ENCODE measurements at regions not wholly inside any gene's neighbourhood (a gene's known extent, or its start where the extent isn't known, plus 50 kb on each side); places are given as distances from the start of the nearest gene placed in this dataset.

DNA sequence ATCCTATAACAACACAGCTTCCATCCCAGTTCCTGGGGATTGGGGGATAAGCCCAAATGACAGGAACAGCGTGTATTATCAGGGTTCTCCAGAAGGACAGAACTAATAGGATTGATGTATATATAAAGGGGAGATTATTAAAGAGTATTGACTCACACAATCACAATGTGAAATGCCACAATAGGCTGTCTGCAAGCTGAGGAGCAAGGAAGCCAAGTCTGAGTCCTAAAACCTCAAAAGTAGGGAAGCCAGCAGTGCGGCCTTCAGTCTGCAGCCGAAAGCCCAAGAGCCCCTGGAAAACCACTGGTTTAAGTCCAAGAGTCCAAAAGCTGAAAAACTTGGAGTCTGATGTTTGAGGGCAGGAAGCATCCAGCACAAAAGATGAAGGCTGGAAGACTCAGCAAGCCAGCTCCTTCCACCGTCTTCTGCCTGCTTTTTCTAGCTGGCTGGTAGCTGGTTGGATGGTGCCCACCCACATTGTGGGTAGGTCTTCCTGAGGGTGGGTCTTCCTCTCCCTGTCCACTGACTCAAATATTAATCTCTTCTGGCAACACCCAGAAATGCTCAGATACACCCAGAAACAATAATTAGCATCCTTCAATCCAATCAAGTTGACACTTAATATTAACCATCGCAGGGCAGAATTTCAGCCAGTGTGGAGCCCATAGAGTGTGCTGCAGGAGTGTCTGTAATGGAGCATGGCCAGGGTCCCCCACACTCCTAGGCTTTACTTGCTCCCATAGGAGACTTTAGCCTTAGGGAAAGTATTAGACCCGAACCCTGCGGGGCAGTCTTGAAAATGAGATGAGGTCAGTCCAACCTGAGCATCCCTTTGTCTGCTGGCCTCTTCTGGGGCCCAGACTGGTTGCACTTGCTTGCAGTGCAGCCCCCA is 111.1 kb downstream of the SINHCAF start:
- no peaks in the 10 kb centered on the region for H3K36me3 ChIP-seq (ENCODE audit: insufficient read depth, low read length, poor library complexity, severe bottlenecking)
- H3K27me3 ChIP-seq (replicated peaks; ENCODE audit: insufficient read depth, low read depth, low read length, poor library complexity): peaks cover 5% of the 10 kb centered on the region
- POLR2A ChIA-PET (ENCODE audit: low non-redundant PET): no interaction called here
- no peak overlapping the region for H3K27ac ChIP-seq (ENCODE audit: low read depth, low read length, poor library complexity, severe bottlenecking)
- no peaks in the 10 kb centered on the region for H3K9me3 ChIP-seq (ENCODE audit: low read depth, low read length, poor library complexity, severe bottlenecking)
- CTCF ChIA-PET: no interaction called here
- no TSS peak for BruUV-seq (replicated peaks)
- no peaks in the 10 kb centered on the region for H3K4me1 ChIP-seq (ENCODE audit: insufficient read depth, low read length, poor library complexity, severe bottlenecking)
- DNase-seq (ENCODE audit: low spot score): no peak
- intact Hi-C loops (cut with micrococcal nuclease; ENCODE audit: unreplicated experiment): no loop called here
- no peak overlapping the region for H3K4me3 ChIP-seq (ENCODE audit: low read depth, low read length, poor library complexity, severe bottlenecking)
- no peak for TF ChIP-seq CTCF (conservative IDR thresholded peaks at IDR 0.05; ENCODE audit: low read depth, low read length)
- no peak for TF ChIP-seq EZH2 (IDR thresholded peaks at IDR 0.05; ENCODE audit: borderline replicate concordance, low read depth, low read length, poor library complexity, severe bottlenecking)

DNA sequence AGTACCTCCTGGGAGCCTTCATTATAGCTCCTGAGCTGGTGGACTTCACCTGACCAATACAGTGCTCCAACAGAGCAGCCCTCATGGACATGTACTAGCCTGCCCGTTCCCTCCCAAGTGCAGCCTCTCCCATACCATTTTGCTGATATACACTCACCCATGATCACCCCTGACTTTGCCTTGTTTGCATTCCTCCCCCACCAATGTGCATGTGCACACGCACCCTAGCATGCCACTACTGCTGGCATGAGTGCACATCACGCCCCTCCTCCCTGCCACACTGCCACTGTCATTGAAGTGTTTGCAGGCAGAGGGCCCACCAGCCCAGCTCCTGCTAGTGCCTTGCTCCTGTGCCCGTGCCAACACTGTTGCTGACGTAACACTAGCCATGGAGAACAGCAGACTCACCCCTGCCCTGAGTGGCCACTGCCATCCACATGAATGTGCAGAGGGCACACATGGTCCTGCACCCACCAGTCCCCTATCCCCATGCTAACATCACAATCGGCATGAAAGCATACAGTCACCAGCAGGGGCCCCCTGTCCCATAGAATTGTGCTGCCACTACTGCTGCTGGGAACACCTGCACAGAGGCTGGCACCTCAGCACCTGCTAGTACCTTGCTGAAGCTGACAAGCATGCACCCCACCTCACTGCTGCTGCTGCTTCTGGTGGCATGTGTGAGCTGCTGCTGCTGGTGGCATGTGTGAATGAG is 110.3 kb downstream of the SINHCAF start:
- no peaks in the 10 kb centered on the region for H3K4me1 ChIP-seq (ENCODE audit: insufficient read depth, low read length, poor library complexity, severe bottlenecking)
- CTCF ChIA-PET: no interaction called here
- TF ChIP-seq CTCF (conservative IDR thresholded peaks at IDR 0.05; ENCODE audit: low read depth, low read length) (no peak), EZH2 (IDR thresholded peaks at IDR 0.05; ENCODE audit: borderline replicate concordance, low read depth, low read length, poor library complexity, severe bottlenecking) (no peak)
- H3K27me3 ChIP-seq (replicated peaks; ENCODE audit: insufficient read depth, low read depth, low read length, poor library complexity): peaks cover 5% of the 10 kb centered on the region
- no TSS peak for BruUV-seq (replicated peaks)
- H3K36me3 ChIP-seq (ENCODE audit: insufficient read depth, low read length, poor library complexity, severe bottlenecking): no peaks in the 10 kb centered on the region
- no peak for DNase-seq (ENCODE audit: low spot score)
- no peaks in the 10 kb centered on the region for H3K9me3 ChIP-seq (ENCODE audit: low read depth, low read length, poor library complexity, severe bottlenecking)
- H3K4me3 ChIP-seq (ENCODE audit: low read depth, low read length, poor library complexity, severe bottlenecking): no peak overlapping the region
- H3K27ac ChIP-seq (ENCODE audit: low read depth, low read length, poor library complexity, severe bottlenecking): no peak overlapping the region
- intact Hi-C loops (cut with micrococcal nuclease; ENCODE audit: unreplicated experiment): no loop called here
- POLR2A ChIA-PET (ENCODE audit: low non-redundant PET): no interaction called here

GRCh38 chr12:31216479-31216878 is 109.5 kb downstream of the SINHCAF start:
- Histone ChIP-seq H3K4me1 (ENCODE audit: insufficient read depth, low read length, poor library complexity, severe bottlenecking) (no peaks in the 10 kb centered on the region), H3K9me3 (ENCODE audit: low read depth, low read length, poor library complexity, severe bottlenecking) (no peaks in the 10 kb centered on the region), H3K4me3 (ENCODE audit: low read depth, low read length, poor library complexity, severe bottlenecking) (no peak overlapping the region), H3K36me3 (ENCODE audit: insufficient read depth, low read length, poor library complexity, severe bottlenecking) (no peaks in the 10 kb centered on the region), H3K27me3 (replicated peaks; ENCODE audit: insufficient read depth, low read depth, low read length, poor library complexity) (peaks cover 5% of the 10 kb centered on the region), H3K27ac (ENCODE audit: low read depth, low read length, poor library complexity, severe bottlenecking) (no peak overlapping the region)
- ChIA-PET POLR2A (ENCODE audit: low non-redundant PET) (no interaction called here), CTCF (no interaction called here)
- no peak for DNase-seq (ENCODE audit: low spot score)
- TF ChIP-seq EZH2 (IDR thresholded peaks at IDR 0.05; ENCODE audit: borderline replicate concordance, low read depth, low read length, poor library complexity, severe bottlenecking): no peak
- no peak for TF ChIP-seq CTCF (conservative IDR thresholded peaks at IDR 0.05; ENCODE audit: low read depth, low read length)
- BruUV-seq (replicated peaks): no TSS peak
- intact Hi-C loops (cut with micrococcal nuclease; ENCODE audit: unreplicated experiment): no loop called here
